A673 (cell line): ENCODE measurements at regions not wholly inside any gene's neighbourhood (a gene's known extent, or its start where the extent isn't known, plus 50 kb on each side); places are given as distances from the start of the nearest gene placed in this dataset.

Experiments used
- EZH2 ChIP-seq: fragments of 200-600 bp; sonication (generic); IDR thresholded peaks from 2 replicates; pipeline ENCODE4 v1.6.1; 2017; ENCODE audit warnings: borderline replicate concordance, low read depth, mild to moderate bottlenecking, mixed read lengths, antibody characterized with exemption, low read length; ENCODE audit not compliant: poor library complexity, severe bottlenecking
- TF ChIP-seq, protein P1 (sequence below): fragments of 300-800, 200-600 bp; sonication (generic); conservative IDR thresholded peaks from 2 replicates; pipeline ENCODE4 v1.5.1; 2017; ENCODE audit warnings: low read depth, mild to moderate bottlenecking, antibody characterized with exemption, low read length, moderate library complexity, mixed read lengths

DNA sequence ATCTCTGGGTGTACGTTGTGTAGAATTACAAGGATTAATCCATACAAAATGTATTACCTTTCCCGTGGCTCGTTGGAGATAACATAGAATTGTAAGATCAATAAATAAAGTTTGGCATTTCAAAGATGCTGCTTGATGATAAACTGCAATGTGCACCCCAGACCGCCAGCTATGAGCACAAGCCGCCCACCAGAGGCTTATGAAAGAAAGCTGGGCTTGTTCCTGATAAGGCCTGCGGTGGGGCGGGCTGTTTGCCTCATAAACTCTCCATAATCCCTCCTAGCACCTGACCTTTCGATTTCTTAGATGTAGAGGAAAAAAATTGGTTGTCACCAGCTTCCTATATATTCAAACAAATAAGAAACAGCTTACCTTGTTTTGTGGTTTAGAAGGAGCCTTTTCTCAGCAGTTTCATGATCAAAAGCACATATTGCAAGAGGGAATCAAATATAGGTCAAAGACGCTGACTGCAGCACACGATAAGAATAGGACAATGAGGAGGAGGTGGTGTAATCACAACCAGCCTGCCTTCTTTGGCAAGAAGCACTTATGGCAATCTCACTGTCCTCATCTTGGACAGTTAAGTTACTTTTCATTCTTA, 293.6 kb downstream of the RMST start:
- TF ChIP-seq, protein P1, sequence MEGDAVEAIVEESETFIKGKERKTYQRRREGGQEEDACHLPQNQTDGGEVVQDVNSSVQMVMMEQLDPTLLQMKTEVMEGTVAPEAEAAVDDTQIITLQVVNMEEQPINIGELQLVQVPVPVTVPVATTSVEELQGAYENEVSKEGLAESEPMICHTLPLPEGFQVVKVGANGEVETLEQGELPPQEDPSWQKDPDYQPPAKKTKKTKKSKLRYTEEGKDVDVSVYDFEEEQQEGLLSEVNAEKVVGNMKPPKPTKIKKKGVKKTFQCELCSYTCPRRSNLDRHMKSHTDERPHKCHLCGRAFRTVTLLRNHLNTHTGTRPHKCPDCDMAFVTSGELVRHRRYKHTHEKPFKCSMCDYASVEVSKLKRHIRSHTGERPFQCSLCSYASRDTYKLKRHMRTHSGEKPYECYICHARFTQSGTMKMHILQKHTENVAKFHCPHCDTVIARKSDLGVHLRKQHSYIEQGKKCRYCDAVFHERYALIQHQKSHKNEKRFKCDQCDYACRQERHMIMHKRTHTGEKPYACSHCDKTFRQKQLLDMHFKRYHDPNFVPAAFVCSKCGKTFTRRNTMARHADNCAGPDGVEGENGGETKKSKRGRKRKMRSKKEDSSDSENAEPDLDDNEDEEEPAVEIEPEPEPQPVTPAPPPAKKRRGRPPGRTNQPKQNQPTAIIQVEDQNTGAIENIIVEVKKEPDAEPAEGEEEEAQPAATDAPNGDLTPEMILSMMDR: no peak
- TF ChIP-seq EZH2: no peak
